GM06990 (cell line): ENCODE measurements at regions not wholly inside any gene's neighbourhood (a gene's known extent, or its start where the extent isn't known, plus 50 kb on each side); places are given as distances from the start of the nearest gene placed in this dataset.

Source experiments
- DNase-seq: peaks from one replicate; pipeline ENCODE4 v3.0.0-alpha.2; 2011; ENCODE audit not compliant: insufficient read length; ENCODE audit errors: extremely low read depth
- H3K27me3 ChIP-seq: replicated peaks from 2 replicates; pipeline ENCODE4 v1.6.0; 2011; ENCODE audit warnings: low read length; ENCODE audit not compliant: control insufficient read depth, insufficient read depth
- H3K36me3 ChIP-seq: 2 replicates; pipeline ENCODE4 v1.5.1; 2011; ENCODE audit warnings: low read length; ENCODE audit not compliant: control insufficient read depth, insufficient read depth
- H3K4me3 ChIP-seq: replicated peaks from 2 replicates; pipeline ENCODE4 v1.5.1; 2011; ENCODE audit warnings: low read depth, mild to moderate bottlenecking, control low read depth, low read length
- CTCF ChIP-seq: IDR thresholded peaks from 2 replicates; pipeline ENCODE4 v1.5.1; 2011; ENCODE audit warnings: low read length, control low read depth, mild to moderate bottlenecking, inconsistent platforms; ENCODE audit not compliant: insufficient read depth, poor library complexity, severe bottlenecking

GRCh38 chr2:12203528-12203927 lies 457.1 kb downstream of the LPIN1 start:
- H3K36me3 ChIP-seq: no peaks in the 10 kb centered on the region
- DNase-seq: no peak

GRCh38 chr2:12205086-12205485 lies 458.7 kb downstream of the LPIN1 start:
- Histone ChIP-seq H3K4me3 (no peak overlapping the region), H3K36me3 (no peaks in the 10 kb centered on the region), H3K27me3 (no peaks in the 10 kb centered on the region)
- no peak for DNase-seq
- TF ChIP-seq CTCF: no peak

More at GRCh38 chr2:12203528-12203927, 457.1 kb downstream of the LPIN1 start:
- no peak for TF ChIP-seq CTCF
- no peaks in the 10 kb centered on the region for H3K27me3 ChIP-seq
- no peak overlapping the region for H3K4me3 ChIP-seq

- TF ChIP-seq CTCF: no peak
- H3K36me3 ChIP-seq: no peaks in the 10 kb centered on the region
- H3K27me3 ChIP-seq: no peaks in the 10 kb centered on the region
- H3K4me3 ChIP-seq: no peak overlapping the region
- DNase-seq: no peak
Observed at GRCh38 chr2:12207491-12207890, 461.1 kb downstream of the LPIN1 start.

- no peaks in the 10 kb centered on the region for H3K27me3 ChIP-seq
- no peak for DNase-seq
- no peak for TF ChIP-seq CTCF
- no peaks in the 10 kb centered on the region for H3K36me3 ChIP-seq
- no peak overlapping the region for H3K4me3 ChIP-seq
Observed at GRCh38 chr2:12210016-12210933, 463.8 kb downstream of the LPIN1 start.

DNA sequence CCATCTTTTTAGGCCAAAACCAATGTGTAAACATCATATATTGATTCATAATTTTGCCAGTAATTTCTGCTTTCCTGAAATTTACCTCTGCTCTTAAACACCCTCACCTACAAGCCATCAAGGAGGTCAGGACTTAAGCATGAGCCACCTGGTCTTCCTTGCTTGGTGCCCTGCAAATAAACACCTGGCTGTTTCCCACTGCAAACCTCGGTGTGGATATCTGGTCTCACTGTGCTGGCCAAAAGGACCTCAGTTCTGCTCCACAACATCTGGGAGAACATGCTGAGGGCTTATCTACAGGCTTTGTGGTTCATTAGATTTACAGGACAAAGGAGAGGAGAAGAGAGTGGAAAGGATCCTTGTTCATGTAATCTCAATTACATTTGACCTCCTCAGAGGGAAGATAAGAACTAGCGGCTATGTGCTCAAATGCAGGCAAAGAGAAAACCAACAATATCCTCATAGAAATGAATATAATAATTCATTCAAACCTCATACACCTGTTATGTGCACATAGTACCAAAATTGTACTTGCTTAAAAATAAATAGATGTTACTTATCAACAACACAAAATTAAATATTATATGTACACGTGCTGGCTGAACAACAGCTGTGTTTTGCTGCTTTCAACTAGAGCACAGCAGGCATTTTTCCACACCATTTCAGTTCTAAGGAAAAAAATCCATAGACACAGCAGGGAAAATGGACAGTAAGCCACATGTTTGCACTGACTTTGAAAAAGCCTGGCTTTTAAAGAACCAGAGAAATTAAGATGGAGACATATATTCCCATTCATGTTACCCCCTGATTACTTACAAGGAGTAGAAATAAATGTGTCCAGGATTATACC lies 465.1 kb downstream of the LPIN1 start:
- no peak for DNase-seq
- Histone ChIP-seq H3K4me3 (no peak overlapping the region), H3K36me3 (no peaks in the 10 kb centered on the region), H3K27me3 (no peaks in the 10 kb centered on the region)
- no peak for TF ChIP-seq CTCF
